B cell (primary cell): ENCODE measurements at regions not wholly inside any gene's neighbourhood (a gene's known extent, or its start where the extent isn't known, plus 50 kb on each side); places are given as distances from the start of the nearest gene placed in this dataset.

ENCODE experiments used
- ATAC-seq: fragments of 200-7000 bp; cut with Tn5 transposase; one replicate; pipeline ENCODE4 v1.10.0; 2021; ENCODE audit warnings: low read depth, mild to moderate bottlenecking, moderate number of reproducible peaks, moderate library complexity
- CTCF ChIA-PET: fragments of 350-600 bp; sonication (Branson Sonifier 250); formaldehyde crosslinking; loops from one replicate; lab custom pipeline; 2021; ENCODE audit warnings: antibody characterized with exemption, inconsistent platforms; lab: Charles Lee
- POLR2A ChIA-PET: fragments of 350-600 bp; sonication (Branson Sonifier 250); formaldehyde crosslinking; loops from one replicate; lab custom pipeline; 2021; ENCODE audit warnings: antibody characterized with exemption; lab: Charles Lee
- DNase-seq: peaks from one replicate; pipeline ENCODE4 v3.0.0; 2013
- H2AFZ ChIP-seq: 2 replicates; pipeline ENCODE4 v1.6.1; 2012; ENCODE audit warnings: mild to moderate bottlenecking, low read depth, low read length; ENCODE audit not compliant: insufficient read depth, poor library complexity, severe bottlenecking
- H3K27ac ChIP-seq, 2 donors: 1 replicate in 1 of 2; 2 replicates in 1 of 2; pipeline ENCODE4 v1.5.1; 2012 to 2013; ENCODE audit warnings: low read length in 2 of 2, mild to moderate bottlenecking in 2 of 2, moderate library complexity in 1 of 2
- H3K27me3 ChIP-seq, 4 experiments: fragments of 200-600 bp in 1 of 4; sonication (generic) in 1 of 4; replicated peaks in 1 of 4; 1 replicate in 2 of 4; 2 replicates in 2 of 4; pipeline versions ENCODE4 v1.6.1 to v1.7.0; 2013 to 2016; ENCODE audit warnings: low read length in 3 of 4, mild to moderate bottlenecking in 2 of 4, mixed read lengths in 1 of 4, moderate library complexity in 1 of 4; ENCODE audit not compliant: insufficient read depth in 4 of 4, control insufficient read depth in 3 of 4; ENCODE audit errors: control extremely low read depth in 1 of 4
- H3K36me3 ChIP-seq, 2 experiments: replicated peaks in 1 of 2; 1 replicate in 1 of 2; 2 replicates in 1 of 2; pipeline versions ENCODE4 v1.6.1 to v1.7.1; 2013; ENCODE audit warnings: low read length in 1 of 2; ENCODE audit not compliant: insufficient read depth in 2 of 2, control insufficient read depth in 1 of 2; ENCODE audit errors: control extremely low read depth in 1 of 2, extremely low read depth in 1 of 2
- H3K4me1 ChIP-seq, 2 donors: fragments of 200-600 bp in 1 of 2; sonication (generic) in 1 of 2; 1 replicate in 1 of 2; 2 replicates in 1 of 2; pipeline versions ENCODE4 v1.5.1 to v1.6.1; 2013 to 2017; ENCODE audit warnings: low read length in 2 of 2; ENCODE audit not compliant: control insufficient read depth in 2 of 2, insufficient read depth in 2 of 2
- H3K4me2 ChIP-seq: replicated peaks from 2 replicates; pipeline ENCODE3; 2012; ENCODE audit warnings: mild to moderate bottlenecking, low read depth, low read length; ENCODE audit not compliant: poor library complexity, severe bottlenecking
- H3K4me3 ChIP-seq, 5 experiments: fragments of 200-600 bp in 1 of 5; sonication (generic) in 1 of 5; 1 replicate in 3 of 5; 2 replicates in 2 of 5; pipeline versions ENCODE4 v1.5.1 to v1.7.0; 2011 to 2016; ENCODE audit warnings: low read length in 4 of 5, mild to moderate bottlenecking in 4 of 5, low read depth in 2 of 5, control low read depth in 1 of 5, moderate library complexity in 1 of 5; ENCODE audit not compliant: insufficient read depth in 1 of 5; ENCODE audit errors: control extremely low read depth in 1 of 5, extremely low read depth in 1 of 5
- H3K79me2 ChIP-seq: fragments of 200-600 bp; sonication (generic); one replicate; pipeline ENCODE4 v1.6.0; 2016; ENCODE audit warnings: low read length; ENCODE audit not compliant: control insufficient read depth, insufficient read depth
- H3K9ac ChIP-seq: fragments of 200-600 bp; sonication (generic); 2 replicates; pipeline ENCODE4 v1.6.1; 2017; ENCODE audit warnings: mild to moderate bottlenecking, low read length, moderate library complexity
- H3K9me3 ChIP-seq, 3 donors: one replicate each; pipeline versions ENCODE4 v1.6.1 to v1.7.1; 2013; ENCODE audit warnings: low read length in 2 of 3; ENCODE audit not compliant: control insufficient read depth in 2 of 3, insufficient read depth in 1 of 3; ENCODE audit errors: control extremely low read depth in 1 of 3
- H4K20me1 ChIP-seq: 2 replicates; pipeline ENCODE4 v1.6.0; 2012; ENCODE audit warnings: mild to moderate bottlenecking, low read length; ENCODE audit not compliant: insufficient read depth, control insufficient read depth, poor library complexity, severe bottlenecking
- H3K27ac Mint-ChIP-seq: one replicate; pipeline ENCODE4 v1.8.0; 2021; ENCODE audit warnings: mixed read lengths
- H3K27me3 Mint-ChIP-seq: one replicate; pipeline ENCODE4 v1.8.0; 2021; ENCODE audit warnings: mixed read lengths
- H3K4me1 Mint-ChIP-seq: one replicate; pipeline ENCODE4 v1.8.0; 2021; ENCODE audit warnings: mixed read lengths
- H3K4me3 Mint-ChIP-seq: one replicate; pipeline ENCODE4 v1.8.0; 2021; ENCODE audit warnings: mixed read lengths
- H3K9me3 Mint-ChIP-seq: one replicate; pipeline ENCODE4 v1.8.0; 2022; ENCODE audit warnings: mixed read lengths; ENCODE audit not compliant: insufficient read depth
- EZH2 ChIP-seq: IDR thresholded peaks from 2 replicates; pipeline ENCODE4 v1.6.1; 2012; ENCODE audit warnings: borderline replicate concordance, low read depth, mild to moderate bottlenecking, moderate library complexity, low read length; ENCODE audit not compliant: insufficient read depth, poor library complexity, severe bottlenecking
- WGBS: methylation state at CpG from one replicate; pipeline ENCODE4 v1.1.5; 2013; ENCODE audit warnings: missing lambda C conversion rate; ENCODE audit not compliant: insufficient coverage; 5-methylcytosine and 5-hydroxymethylcytosine counted together
- intact Hi-C: fragments of 100-400 bp; cut with micrococcal nuclease; formaldehyde crosslinking; loops from one replicate; pipeline ENCODE4 v1.10.0; 2022
- TF ChIP-seq, protein P1 (sequence below): fragments of 200-600 bp; IDR thresholded peaks from one replicate; pipeline ENCODE4 v1.8.0; 2022; ENCODE audit warnings: antibody characterized with exemption, mild to moderate bottlenecking

DNA sequence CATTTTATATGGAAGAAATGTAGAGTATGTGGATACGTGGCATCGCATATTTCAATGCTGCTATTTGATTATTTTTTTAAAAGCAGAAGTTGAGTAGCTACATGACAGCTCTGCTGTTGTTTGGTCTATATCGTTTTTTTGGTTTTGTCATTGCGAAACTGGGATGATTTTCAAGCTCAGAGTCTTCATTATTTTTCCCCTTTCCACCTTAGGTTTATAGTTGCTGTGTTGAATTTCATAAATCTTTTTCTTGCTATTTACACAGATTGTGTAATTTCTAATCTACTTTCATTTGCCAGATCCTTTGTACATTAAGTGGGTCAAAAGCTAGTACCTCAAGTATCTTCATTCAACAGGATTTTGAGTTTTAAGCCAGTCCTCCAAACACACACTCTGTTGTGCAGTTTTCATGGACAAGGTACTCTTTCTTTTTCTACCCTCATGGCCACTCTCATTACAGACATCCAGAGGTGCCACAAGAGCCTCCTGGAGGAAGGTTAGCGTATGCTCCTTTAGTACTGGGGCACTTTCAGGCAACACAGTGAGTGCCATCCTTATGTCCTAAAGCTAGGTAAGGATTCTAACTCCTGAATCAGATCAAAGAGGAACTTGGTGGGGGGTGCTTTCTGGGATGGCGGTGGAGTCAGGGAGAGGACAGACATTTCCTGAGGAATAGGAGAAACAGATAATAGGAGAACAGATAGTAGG is 123.2 kb downstream of the FHIP1A start:
- no peak overlapping the region for H3K4me3 ChIP-seq
- no peak overlapping the region for H3K9ac ChIP-seq
- DNase-seq (no peak), ATAC-seq (no peak)
- H4K20me1 ChIP-seq = no peaks in the 10 kb centered on the region
- H3K4me3 Mint-ChIP-seq = no peak overlapping the region
- H3K4me1 ChIP-seq = no peaks in the 10 kb centered on the region
- ChIA-PET CTCF (no interaction called here), POLR2A (no interaction called here)
- WGBS = 96% methylated on average over 3 of the region's 6 CpGs
- H3K27me3 Mint-ChIP-seq = no peaks in the 10 kb centered on the region
- H3K27me3 ChIP-seq = no peaks in the 10 kb centered on the region
- TF ChIP-seq EZH2 = no peak
- TF ChIP-seq, protein P1, sequence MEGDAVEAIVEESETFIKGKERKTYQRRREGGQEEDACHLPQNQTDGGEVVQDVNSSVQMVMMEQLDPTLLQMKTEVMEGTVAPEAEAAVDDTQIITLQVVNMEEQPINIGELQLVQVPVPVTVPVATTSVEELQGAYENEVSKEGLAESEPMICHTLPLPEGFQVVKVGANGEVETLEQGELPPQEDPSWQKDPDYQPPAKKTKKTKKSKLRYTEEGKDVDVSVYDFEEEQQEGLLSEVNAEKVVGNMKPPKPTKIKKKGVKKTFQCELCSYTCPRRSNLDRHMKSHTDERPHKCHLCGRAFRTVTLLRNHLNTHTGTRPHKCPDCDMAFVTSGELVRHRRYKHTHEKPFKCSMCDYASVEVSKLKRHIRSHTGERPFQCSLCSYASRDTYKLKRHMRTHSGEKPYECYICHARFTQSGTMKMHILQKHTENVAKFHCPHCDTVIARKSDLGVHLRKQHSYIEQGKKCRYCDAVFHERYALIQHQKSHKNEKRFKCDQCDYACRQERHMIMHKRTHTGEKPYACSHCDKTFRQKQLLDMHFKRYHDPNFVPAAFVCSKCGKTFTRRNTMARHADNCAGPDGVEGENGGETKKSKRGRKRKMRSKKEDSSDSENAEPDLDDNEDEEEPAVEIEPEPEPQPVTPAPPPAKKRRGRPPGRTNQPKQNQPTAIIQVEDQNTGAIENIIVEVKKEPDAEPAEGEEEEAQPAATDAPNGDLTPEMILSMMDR = no peak
- no peak overlapping the region for H3K27ac ChIP-seq
- no peak overlapping the region for H3K4me2 ChIP-seq
- no peaks in the 10 kb centered on the region for H3K79me2 ChIP-seq
- H3K9me3 ChIP-seq = peaks cover 0 to 3% (median 0%) of the 10 kb centered on the region in 3 donors
- peaks cover 2% of the 10 kb centered on the region for H3K9me3 Mint-ChIP-seq
- H3K4me1 Mint-ChIP-seq = no peaks in the 10 kb centered on the region
- no peaks in the 10 kb centered on the region for H3K36me3 ChIP-seq
- H2AFZ ChIP-seq = no peak overlapping the region
- no peak overlapping the region for H3K27ac Mint-ChIP-seq
- intact Hi-C loops = no loop called here

DNA sequence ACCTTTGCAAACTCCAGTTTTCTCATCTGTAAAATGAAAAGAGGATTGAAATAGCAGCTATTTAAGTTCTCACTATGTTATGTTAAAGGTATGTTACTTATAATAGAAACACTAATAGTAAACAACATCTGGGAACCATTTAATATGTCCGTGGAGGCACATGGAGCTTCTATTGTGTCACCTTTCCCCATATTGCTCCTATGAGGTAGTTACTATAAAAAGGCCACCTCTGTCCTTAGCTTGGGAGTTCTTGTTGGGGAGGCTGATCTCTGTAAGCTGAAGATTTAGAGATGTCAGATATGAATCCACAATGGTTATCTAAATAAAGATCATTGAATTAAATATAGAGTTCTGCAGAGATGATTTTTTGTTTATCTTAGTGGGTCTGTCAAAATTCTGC is 125.2 kb downstream of the FHIP1A start:
- Mint-ChIP-seq H3K4me3 (no peak overlapping the region), H3K27me3 (no peaks in the 10 kb centered on the region), H3K4me1 (no peaks in the 10 kb centered on the region), H3K9me3 (no peaks in the 10 kb centered on the region), H3K27ac (no peak overlapping the region)
- WGBS = no CpG with 5 or more reads among the region's 1 CpG
- no peaks in the 10 kb centered on the region for H3K27me3 ChIP-seq
- no peaks in the 10 kb centered on the region for H3K79me2 ChIP-seq
- no peak overlapping the region for H3K4me2 ChIP-seq
- ChIA-PET CTCF (no interaction called here), POLR2A (no interaction called here)
- TF ChIP-seq, protein P1 = no peak
- no peak for TF ChIP-seq EZH2
- ATAC-seq (no peak), DNase-seq (no peak)
- H3K36me3 ChIP-seq = no peaks in the 10 kb centered on the region
- H3K9me3 ChIP-seq = no peaks in the 10 kb centered on the region
- H3K9ac ChIP-seq = no peak overlapping the region
- H2AFZ ChIP-seq = no peak overlapping the region
- no peak overlapping the region for H3K4me3 ChIP-seq
- no peak overlapping the region for H3K27ac ChIP-seq
- intact Hi-C loops = no loop called here
- H4K20me1 ChIP-seq = no peaks in the 10 kb centered on the region
- H3K4me1 ChIP-seq = no peaks in the 10 kb centered on the region
